GM18526 (cell line): ENCODE measurements at regions not wholly inside any gene's neighbourhood (a gene's known extent, or its start where the extent isn't known, plus 50 kb on each side); places are given as distances from the start of the nearest gene placed in this dataset.

Experiments used
- POLR2A ChIP-seq: IDR thresholded peaks from 3 replicates; pipeline ENCODE4 v1.6.1; 2011; ENCODE audit not compliant: insufficient read length; ENCODE audit errors: extremely low read depth

DNA sequence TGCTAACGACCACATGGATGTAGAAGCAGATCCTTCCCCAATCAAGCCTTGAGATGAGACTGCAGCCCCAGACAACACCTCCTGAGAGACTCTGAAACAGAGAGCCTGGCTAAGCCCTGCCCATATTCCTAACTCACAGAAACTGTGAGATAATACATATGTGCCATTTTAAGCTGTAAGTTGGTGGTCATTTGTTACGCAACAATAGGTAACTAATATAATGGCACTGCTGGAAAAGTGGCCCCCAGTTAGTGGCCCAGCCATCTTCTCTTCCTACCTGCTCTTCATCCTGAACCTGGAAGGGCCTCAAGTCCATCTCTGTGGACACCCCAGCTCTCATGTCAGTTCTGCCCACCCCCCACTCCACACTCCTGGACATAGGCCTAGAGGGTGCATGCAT is 144.0 kb downstream of the TMEM17 start:
- TF ChIP-seq POLR2A: no peak

DNA sequence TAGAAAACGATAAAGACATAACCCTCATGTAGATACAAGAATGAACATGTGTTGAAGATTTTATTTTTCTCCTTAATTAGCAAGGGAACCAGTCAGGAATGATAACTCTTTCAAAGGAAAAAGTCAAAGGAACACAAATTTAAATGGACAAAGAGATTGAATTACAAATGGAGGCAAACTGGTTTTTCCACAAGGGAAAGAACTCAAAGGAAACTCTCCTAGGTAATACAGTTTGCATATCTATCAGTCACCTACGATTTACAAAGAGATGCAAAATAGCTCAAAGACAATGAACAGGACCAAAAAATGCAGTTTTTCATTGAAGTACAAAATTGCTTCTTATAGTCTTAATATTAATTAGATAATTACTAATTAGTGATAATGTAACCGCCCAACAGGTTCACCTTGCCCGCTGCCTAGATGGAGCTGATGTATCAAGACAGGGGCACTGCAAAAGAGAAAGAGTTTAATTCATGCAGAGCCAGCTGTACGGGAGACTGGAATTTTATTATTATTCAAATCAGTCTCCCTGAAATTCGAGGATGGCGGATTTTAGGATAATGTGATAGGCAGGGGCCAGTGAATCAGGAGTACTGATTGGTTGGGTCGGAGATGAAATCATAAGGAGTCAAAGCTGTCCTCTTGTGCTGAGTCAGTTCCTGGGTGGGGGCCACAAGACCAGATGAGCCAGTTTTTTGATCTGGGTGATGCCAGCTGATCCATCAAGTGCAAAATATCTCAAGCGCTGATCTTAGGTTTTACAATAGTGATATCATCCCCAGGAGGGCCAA is 151.0 kb downstream of the TMEM17 start:
- no peak for TF ChIP-seq POLR2A

DNA sequence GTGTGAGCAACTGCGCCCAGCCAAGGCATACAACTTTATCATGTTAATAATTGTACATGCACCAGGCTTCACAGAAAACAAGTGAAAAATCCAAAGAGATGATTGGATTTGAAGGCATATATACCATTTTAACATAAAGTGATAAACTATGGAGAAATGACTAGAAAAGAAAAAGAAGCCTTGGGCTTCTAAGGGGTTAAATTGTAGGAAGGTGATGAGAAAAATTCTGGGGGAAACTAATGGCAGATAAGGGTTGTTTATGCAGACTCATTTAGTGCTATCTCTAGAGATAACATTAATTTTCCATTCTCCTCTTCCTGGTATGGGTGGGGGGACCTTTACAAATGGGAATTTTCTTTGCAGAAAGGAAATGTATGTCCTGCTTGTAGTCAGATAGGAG is 154.0 kb downstream of the TMEM17 start:
- no peak for TF ChIP-seq POLR2A

DNA sequence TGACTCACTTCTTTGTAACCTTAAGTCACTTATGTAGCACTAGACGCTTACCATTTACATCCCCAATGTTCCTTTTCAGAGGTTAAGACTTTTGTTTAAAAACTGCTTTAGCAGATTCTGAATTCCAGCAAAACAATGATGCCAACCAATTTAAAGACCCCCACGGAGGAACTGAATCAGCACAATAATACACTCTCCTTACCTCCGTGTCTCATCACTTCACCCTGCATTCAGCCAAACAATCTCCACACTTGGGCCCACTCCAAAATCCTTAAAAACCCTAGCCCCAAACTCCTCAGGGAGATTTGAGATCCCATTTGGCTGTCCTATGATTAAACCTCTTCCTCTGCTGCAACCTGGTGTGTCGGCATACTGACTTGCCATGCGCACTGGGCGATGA is 153.9 kb downstream of the B3GNT2 start:
- TF ChIP-seq POLR2A: no peak

DNA sequence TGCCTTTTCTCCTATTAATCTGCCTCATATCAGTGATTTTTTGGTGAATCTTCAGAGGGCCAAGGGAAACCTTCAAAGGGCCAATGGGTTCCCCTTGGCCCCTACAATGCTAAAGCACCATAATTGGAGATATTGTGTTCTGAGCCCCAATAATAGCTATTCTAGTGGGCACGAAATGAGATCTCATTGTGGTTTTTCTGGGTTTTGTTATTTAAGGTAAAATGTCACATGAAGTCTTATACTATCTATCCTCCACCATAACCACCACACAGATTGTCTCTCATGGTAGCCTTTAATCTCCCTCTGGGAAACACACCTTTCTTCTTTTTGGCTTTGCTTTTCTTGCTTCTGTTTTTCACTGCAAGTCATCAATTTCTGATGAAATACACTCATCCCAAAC is 152.8 kb downstream of the B3GNT2 start:
- TF ChIP-seq POLR2A: no peak

DNA sequence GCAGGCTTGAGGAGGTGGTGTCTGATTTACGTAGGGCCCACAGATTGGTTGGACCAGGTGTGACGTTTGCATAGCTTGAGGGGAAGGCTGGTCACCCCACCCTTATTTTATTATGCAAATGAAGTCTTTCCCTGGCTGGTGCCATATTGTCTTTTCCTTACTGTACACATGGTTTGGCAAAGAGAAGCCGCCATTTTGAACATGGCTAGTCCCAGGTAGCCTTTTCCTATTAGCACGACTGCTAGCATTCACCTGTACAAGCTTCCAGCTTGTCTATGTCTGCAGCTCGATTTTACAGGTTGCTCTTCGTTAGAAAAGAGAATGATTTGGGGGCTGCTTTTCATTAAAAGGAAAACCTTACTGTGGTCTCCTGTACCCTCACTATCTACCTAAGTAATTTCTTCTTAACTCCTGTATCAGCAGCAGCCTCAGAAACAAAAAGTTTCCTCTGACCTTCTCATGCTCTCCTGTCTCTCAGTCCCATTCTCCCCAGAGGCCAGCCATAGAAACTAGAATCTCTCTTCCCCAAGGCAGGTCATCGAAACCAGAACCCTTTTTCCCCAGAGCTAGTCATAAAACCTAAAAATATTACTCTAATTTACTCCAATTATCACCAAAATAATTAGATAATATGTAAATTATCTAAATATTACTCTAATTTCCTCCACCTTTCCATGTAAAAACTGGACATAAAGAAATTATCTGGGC is 151.8 kb downstream of the B3GNT2 start:
- TF ChIP-seq POLR2A: no peak

DNA sequence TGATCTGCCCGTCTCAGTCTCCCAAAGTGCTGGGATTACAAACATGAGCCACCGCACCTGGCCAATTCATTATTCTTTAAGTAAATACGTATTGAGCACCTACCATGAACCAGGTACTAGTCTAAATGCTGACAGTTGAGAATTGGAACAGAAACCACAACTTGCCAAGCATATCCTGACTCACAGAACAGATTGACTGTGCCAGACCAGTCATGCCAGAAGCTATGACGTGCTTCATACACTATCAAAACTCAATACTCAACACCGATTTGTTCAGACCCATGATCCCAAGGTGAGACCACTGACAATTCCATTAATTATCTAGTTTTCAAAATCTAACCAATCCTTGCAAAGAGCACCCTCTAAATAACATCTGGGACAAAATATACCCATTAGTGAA is 148.6 kb downstream of the B3GNT2 start:
- no peak for TF ChIP-seq POLR2A

DNA sequence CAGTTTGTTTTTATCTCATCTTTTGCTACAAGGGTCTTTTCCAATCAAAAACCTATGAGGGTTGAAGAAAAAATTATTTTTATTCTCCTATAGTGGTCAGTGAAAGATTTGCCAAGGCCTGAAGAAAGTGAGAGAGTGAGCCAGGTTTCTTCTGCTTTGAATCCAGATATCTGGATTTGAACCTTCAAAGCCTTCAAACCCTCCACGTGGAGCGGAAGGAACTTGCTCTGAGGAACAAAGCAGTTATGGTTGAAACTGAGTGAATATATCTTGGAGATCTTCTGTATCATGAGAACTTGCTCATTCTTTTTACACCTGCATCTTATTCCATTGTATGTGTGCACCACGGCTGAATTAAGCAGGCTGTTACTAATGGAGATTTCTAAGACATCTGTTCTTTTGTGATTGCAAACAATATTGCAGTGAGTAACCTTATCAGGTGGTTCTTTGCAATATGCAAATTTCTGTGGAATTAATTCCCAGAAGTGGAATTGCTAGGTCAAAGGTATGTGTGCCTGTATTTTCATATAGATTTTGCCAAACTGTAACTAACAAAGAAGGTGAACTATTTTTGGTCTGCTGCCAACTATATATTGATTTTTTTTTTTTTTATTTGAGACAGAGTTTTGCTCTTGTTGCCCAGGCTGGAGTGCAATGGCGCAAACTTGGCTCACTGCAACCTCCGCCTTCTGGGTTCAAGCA is 147.9 kb downstream of the B3GNT2 start:
- no peak for TF ChIP-seq POLR2A

DNA sequence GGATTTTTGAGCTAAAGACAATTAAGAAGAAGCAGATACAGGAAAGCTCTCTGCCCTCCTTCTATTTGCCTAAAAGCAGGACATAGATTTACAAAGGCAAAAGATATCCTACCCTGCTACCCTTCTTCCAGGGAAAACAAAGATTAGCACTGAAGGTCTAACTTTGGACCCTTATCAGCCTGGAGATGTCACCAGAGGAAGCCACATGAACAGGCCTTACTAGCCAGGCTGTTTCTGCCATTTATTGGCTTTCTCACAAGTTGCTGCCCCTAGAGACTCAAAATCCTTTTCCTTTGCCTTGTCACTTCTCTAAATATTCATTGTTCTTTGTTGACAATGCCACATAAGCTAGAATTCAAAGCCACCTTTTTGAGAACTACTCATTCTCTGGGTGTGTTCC is 147.3 kb downstream of the B3GNT2 start:
- no peak for TF ChIP-seq POLR2A

DNA sequence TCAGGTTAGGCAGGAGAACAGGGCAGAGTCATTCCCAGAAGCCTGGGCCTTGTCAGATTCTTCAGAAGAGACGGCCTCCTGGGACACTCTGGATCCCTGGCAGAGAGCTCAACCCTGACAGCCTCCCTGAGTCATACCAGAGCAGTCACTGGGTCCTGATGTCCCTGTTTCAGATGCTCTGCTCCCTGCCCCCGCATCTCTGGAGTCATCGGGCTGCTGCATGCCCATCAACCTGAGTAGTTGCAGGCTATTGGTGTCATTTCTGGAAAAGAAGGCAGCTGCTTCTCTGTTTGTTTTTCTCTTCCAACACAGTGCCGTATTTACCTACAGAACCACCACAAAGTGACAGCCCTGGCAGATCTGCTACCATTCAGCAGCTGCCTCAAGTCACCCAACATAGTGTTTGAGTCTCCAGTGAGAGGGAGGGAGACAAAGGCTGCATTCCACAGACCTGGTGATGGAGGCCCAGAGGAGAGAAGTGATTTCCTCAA is 145.1 kb downstream of the B3GNT2 start:
- no peak for TF ChIP-seq POLR2A

DNA sequence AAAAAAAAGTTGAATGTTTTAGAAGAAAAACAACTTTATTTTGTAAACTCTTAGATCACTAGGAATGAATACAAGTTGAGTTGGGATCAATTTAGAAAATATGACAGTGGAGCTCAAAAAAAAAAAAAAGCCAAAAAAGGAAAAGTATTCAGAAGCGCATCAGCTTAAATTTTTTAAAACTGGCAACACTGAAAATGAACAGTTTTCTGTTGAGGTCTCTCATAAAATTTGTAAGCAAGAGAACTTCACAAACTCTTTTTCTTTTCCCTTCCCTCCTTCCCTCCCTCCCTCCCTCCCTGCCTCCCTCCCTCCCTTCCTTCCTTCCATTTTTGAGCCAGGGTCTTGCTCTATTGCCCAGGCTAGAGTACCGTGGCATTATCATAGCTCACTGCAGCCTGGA is 143.9 kb downstream of the B3GNT2 start:
- no peak for TF ChIP-seq POLR2A

DNA sequence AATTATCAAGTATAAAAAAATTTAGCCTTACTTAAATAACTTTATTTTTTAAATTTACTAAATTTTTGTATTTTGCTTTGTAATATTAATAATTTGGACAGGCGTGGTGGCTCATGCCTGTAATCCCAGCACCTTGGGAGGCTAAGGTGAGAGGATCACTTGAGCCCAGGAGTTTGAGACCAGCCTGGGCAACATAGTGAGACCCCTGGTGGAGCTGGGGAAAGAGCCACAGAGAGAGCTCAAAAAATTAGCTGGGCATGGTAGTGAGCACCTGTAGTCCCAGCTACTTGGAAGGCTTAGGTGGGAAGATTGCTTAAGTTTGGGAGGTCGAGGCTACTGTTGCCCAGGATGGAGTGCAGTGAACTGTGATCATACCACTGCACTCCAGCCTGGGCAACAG is 143.5 kb downstream of the B3GNT2 start:
- no peak for TF ChIP-seq POLR2A

DNA sequence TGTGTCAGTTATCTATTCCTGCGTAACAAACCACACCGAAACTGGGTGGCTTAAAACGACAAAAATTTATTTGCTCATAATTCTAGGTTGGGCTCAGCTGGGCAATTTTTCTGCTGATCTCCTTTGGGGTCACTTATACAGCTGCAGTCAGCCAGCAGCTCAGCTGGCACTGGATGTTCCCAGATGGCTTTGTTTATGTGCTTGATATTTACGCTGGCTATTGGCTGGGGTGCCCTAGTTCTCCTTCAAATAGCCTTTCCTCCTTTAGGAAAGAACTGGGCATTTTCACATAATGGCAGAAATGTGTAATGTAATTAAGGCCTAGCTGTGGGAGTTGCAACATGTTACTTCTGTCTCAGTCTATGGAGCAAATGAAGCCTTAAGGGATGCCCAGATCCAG is 142.2 kb downstream of the B3GNT2 start:
- TF ChIP-seq POLR2A: no peak

DNA sequence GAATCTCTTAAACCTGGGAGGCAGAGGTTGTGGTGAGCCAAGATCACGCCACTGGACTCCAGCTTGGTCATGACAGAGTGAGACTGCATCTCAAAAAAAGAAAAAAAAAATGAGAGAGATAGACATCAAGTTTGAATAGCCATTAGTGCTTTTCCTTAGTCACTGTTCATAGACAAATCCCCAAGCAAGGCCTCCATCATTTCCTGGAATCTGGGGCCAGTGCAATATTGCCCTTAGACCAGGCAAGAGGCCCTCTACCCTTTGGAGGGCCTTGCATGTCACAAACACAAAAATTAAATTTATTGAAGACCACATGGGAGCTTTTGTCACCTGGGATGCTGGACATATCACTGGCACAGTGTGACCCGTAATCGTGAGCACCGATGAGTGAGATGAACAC is 141.5 kb downstream of the B3GNT2 start:
- TF ChIP-seq POLR2A: no peak

DNA sequence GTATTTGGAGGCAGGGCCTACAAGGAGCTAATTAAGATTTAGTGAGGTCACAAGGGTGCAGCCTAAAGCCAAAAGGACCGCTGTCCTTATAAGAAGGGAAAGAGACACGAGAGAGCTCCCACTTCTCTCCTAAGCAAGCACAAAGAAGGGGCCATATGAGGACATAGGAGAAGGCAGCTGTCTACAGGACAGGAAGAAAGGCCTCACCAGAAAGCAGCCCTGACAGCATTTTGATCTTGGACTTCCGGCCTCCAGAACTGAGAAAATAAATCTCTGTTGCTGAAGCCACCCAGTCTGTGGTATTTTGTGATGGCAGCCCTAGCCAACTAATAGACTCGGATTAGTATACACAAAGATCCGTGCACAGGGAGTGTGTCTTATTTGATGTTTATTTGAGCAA is 139.7 kb downstream of the B3GNT2 start:
- no peak for TF ChIP-seq POLR2A
